HG03066 (cell line): ENCODE measurements at regions not wholly inside any gene's neighbourhood (a gene's known extent, or its start where the extent isn't known, plus 50 kb on each side); places are given as distances from the start of the nearest gene placed in this dataset.

Experiments used
- ATAC-seq: cut with Tn5 transposase; IDR thresholded peaks from one replicate; pipeline ENCODE4 v1.9.1; 2021; ENCODE audit warnings: low read depth; ENCODE audit not compliant: unreplicated experiment

- ATAC-seq = no peak
Observed at GRCh38 chr5:39475881-39476842, 51.4 kb upstream of the DAB2 start.

GRCh38 chr5:39475159-39475571 is 50.4 kb upstream of the DAB2 start:
- no peak for ATAC-seq
